HepG2 (cell line): ENCODE measurements at regions not wholly inside any gene's neighbourhood (a gene's known extent, or its start where the extent isn't known, plus 50 kb on each side); places are given as distances from the start of the nearest gene placed in this dataset.

Experiments
- AGO1 ChIP-seq: fragments of 200-400 bp; formaldehyde crosslinking; IDR thresholded peaks from 2 replicates; pipeline ENCODE4 v1.6.1; 2017; ENCODE audit warnings: mild to moderate bottlenecking, low read depth, low read length, moderate library complexity; ENCODE audit not compliant: poor library complexity, severe bottlenecking
- CCAR2 ChIP-seq: fragments of 200-400 bp; formaldehyde crosslinking; optimal IDR thresholded peaks from 2 replicates; pipeline ENCODE3; 2018; ENCODE audit warnings: low read depth, mild to moderate bottlenecking, low read length, moderate library complexity
- EP300 ChIP-seq, 3 experiments: sonication (generic) in 1 of 3; formaldehyde crosslinking in 1 of 3; IDR thresholded peaks; 2 replicates each; pipeline versions ENCODE4 v1.5.1 to v1.6.1; 2011 to 2020; ENCODE audit warnings: low read depth in 2 of 3, low read length in 2 of 3, borderline replicate concordance in 1 of 3, improper control_type of control experiment in 1 of 3, mild to moderate bottlenecking in 1 of 3, missing genetic modification reagents in 1 of 3, moderate library complexity in 1 of 3
- GATA4 ChIP-seq: sonication (generic); IDR thresholded peaks from 2 replicates; pipeline ENCODE4 v1.6.1; 2016; ENCODE audit warnings: antibody characterized with exemption, low read depth, borderline replicate concordance
- KLF6 ChIP-seq: IDR thresholded peaks from 2 replicates; pipeline ENCODE4 v1.8.0; 2016; ENCODE audit warnings: missing biosample characterization, missing genetic modification reagents
- POLR2A ChIP-seq, 2 experiments: IDR thresholded peaks; 2 replicates each; pipeline ENCODE4 v1.6.1; 2011; ENCODE audit warnings: low read depth in 2 of 2, low read length in 2 of 2, mild to moderate bottlenecking in 1 of 2, moderate library complexity in 1 of 2; ENCODE audit not compliant: insufficient read depth in 1 of 2
- SNAPC2 ChIP-seq: sonication (generic); formaldehyde crosslinking; IDR thresholded peaks from 2 replicates; pipeline ENCODE4 v1.8.1; 2022; ENCODE audit warnings: mild to moderate bottlenecking, missing genetic modification reagents
- SRSF9 ChIP-seq: fragments of 200-400 bp; formaldehyde crosslinking; IDR thresholded peaks from 2 replicates; pipeline ENCODE4 v1.6.1; 2018; ENCODE audit warnings: borderline replicate concordance, mild to moderate bottlenecking, low read depth, low read length; ENCODE audit not compliant: insufficient read depth, poor library complexity, severe bottlenecking
- YEATS2 ChIP-seq: sonication (generic); formaldehyde crosslinking; IDR thresholded peaks from 2 replicates; pipeline ENCODE4 v1.4.0; 2020; ENCODE audit warnings: missing genetic modification reagents, borderline replicate concordance
- ZBTB7B ChIP-seq: sonication (generic); formaldehyde crosslinking; IDR thresholded peaks from 2 replicates; pipeline ENCODE4 v1.4.0; 2020; ENCODE audit warnings: missing genetic modification reagents
- ZFP62 ChIP-seq: sonication (generic); formaldehyde crosslinking; IDR thresholded peaks from 2 replicates; pipeline ENCODE4 v1.4.0; 2020; ENCODE audit warnings: missing genetic modification reagents
- ZNF30 ChIP-seq: sonication (generic); formaldehyde crosslinking; IDR thresholded peaks from 2 replicates; pipeline ENCODE4 v1.5.0; 2020; ENCODE audit warnings: mild to moderate bottlenecking, missing genetic modification reagents
- ZNF552 ChIP-seq: sonication (generic); formaldehyde crosslinking; IDR thresholded peaks from 2 replicates; pipeline ENCODE4 v1.9.0; 2022; ENCODE audit warnings: missing genetic modification reagents, mild to moderate bottlenecking, borderline replicate concordance
- ZNF674 ChIP-seq: sonication (generic); formaldehyde crosslinking; IDR thresholded peaks from 2 replicates; pipeline ENCODE4 v1.5.0; 2020; ENCODE audit warnings: low read depth, mild to moderate bottlenecking, missing genetic modification reagents
- ZSCAN12 ChIP-seq: sonication (generic); formaldehyde crosslinking; IDR thresholded peaks from 2 replicates; pipeline ENCODE4 v1.9.0; 2021; ENCODE audit warnings: mild to moderate bottlenecking, missing genetic modification reagents
- TF ChIP-seq, protein P1 (sequence below): sonication (generic); formaldehyde crosslinking; IDR thresholded peaks from 2 replicates; pipeline ENCODE4 v1.8.1; 2023; ENCODE audit warnings: mild to moderate bottlenecking, missing genetic modification reagents
- TF ChIP-seq, protein P2 (sequence below): sonication (generic); formaldehyde crosslinking; IDR thresholded peaks from 2 replicates; pipeline ENCODE4 v1.5.1; 2020; ENCODE audit warnings: missing genetic modification reagents, mild to moderate bottlenecking, borderline replicate concordance
- TF ChIP-seq, protein P3 (sequence below): IDR thresholded peaks from 2 replicates; pipeline ENCODE4 v1.6.1; 2012; ENCODE audit warnings: low read depth, low read length, improper control_type of control experiment
- TF ChIP-seq, protein P4 (sequence below): sonication (generic); formaldehyde crosslinking; IDR thresholded peaks from 2 replicates; pipeline ENCODE4 v1.5.0; 2020; ENCODE audit warnings: mild to moderate bottlenecking, missing genetic modification reagents
- TF ChIP-seq, protein P5 (sequence below): sonication (generic); formaldehyde crosslinking; IDR thresholded peaks from 2 replicates; pipeline ENCODE4 v1.4.0; 2020; ENCODE audit warnings: missing genetic modification reagents
- TF ChIP-seq, protein P6 (sequence below): sonication (generic); formaldehyde crosslinking; IDR thresholded peaks from 2 replicates; pipeline ENCODE4 v1.5.0; 2020; ENCODE audit warnings: missing genetic modification reagents

DNA sequence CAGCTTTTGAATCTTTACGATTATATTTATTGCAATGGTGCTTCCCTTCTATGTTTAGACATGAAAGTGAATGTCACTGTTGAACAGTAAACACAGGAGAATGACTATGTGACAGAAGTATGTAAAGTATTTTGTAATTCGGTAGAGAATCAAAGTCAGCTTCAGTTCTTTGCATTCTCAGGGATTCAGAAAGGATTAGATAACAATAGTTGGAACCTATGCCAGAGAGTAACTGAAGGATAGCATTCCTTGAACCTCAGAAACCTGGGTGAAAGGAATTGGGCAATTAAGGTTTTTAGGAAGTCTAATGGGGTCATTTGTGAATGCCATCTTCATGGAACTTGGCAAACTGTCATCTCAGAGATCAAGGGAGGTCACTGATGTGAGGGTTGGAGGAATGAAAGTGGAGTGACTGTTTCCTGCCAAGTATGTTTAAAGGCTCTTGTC, 305.3 kb upstream of the DDHD1 start (continued):
- TF ChIP-seq, protein P1, sequence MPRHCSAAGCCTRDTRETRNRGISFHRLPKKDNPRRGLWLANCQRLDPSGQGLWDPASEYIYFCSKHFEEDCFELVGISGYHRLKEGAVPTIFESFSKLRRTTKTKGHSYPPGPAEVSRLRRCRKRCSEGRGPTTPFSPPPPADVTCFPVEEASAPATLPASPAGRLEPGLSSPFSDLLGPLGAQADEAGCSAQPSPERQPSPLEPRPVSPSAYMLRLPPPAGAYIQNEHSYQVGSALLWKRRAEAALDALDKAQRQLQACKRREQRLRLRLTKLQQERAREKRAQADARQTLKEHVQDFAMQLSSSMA (CRISPR knock-in tag) = no peak
- TF ChIP-seq ZSCAN12 = no peak
- no peak for TF ChIP-seq ZNF552 (CRISPR knock-in tag)
- TF ChIP-seq, protein P2, sequence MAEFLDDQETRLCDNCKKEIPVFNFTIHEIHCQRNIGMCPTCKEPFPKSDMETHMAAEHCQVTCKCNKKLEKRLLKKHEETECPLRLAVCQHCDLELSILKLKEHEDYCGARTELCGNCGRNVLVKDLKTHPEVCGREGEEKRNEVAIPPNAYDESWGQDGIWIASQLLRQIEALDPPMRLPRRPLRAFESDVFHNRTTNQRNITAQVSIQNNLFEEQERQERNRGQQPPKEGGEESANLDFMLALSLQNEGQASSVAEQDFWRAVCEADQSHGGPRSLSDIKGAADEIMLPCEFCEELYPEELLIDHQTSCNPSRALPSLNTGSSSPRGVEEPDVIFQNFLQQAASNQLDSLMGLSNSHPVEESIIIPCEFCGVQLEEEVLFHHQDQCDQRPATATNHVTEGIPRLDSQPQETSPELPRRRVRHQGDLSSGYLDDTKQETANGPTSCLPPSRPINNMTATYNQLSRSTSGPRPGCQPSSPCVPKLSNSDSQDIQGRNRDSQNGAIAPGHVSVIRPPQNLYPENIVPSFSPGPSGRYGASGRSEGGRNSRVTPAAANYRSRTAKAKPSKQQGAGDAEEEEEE = no peak
- TF ChIP-seq ZFP62 (CRISPR knock-in tag) = no peak
- TF ChIP-seq ZNF674 (CRISPR knock-in tag) = no peak
- TF ChIP-seq, protein P3, sequence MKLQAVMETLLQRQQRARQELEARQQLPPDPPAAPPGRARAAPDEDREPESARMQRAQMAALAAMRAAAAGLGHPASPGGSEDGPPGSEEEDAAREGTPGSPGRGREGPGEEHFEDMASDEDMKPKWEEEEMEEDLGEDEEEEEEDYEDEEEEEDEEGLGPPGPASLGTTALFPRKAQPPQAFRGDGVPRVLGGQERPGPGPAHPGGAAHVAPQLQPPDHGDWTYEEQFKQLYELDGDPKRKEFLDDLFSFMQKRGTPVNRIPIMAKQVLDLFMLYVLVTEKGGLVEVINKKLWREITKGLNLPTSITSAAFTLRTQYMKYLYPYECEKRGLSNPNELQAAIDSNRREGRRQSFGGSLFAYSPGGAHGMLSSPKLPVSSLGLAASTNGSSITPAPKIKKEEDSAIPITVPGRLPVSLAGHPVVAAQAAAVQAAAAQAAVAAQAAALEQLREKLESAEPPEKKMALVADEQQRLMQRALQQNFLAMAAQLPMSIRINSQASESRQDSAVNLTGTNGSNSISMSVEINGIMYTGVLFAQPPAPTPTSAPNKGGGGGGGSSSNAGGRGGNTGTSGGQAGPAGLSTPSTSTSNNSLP = peak; percentile 93
- no peak for TF ChIP-seq SRSF9
- TF ChIP-seq ZBTB7B (CRISPR knock-in tag) = no peak
- TF ChIP-seq AGO1 = no peak
- TF ChIP-seq, protein P4, sequence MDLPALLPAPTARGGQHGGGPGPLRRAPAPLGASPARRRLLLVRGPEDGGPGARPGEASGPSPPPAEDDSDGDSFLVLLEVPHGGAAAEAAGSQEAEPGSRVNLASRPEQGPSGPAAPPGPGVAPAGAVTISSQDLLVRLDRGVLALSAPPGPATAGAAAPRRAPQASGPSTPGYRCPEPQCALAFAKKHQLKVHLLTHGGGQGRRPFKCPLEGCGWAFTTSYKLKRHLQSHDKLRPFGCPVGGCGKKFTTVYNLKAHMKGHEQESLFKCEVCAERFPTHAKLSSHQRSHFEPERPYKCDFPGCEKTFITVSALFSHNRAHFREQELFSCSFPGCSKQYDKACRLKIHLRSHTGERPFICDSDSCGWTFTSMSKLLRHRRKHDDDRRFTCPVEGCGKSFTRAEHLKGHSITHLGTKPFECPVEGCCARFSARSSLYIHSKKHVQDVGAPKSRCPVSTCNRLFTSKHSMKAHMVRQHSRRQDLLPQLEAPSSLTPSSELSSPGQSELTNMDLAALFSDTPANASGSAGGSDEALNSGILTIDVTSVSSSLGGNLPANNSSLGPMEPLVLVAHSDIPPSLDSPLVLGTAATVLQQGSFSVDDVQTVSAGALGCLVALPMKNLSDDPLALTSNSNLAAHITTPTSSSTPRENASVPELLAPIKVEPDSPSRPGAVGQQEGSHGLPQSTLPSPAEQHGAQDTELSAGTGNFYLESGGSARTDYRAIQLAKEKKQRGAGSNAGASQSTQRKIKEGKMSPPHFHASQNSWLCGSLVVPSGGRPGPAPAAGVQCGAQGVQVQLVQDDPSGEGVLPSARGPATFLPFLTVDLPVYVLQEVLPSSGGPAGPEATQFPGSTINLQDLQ (CRISPR knock-in tag) = no peak
- TF ChIP-seq ZNF30 (CRISPR knock-in tag) = no peak
- no peak for TF ChIP-seq YEATS2 (CRISPR knock-in tag)
- TF ChIP-seq GATA4 = peak; percentile 90; the same call in 1 of the 2 replicates
- no peak for TF ChIP-seq KLF6 (CRISPR knock-in tag)
- TF ChIP-seq SNAPC2 = no peak
- TF ChIP-seq CCAR2 = no peak
- no peak for TF ChIP-seq POLR2A (IDR thresholded peaks at IDR 0.05; ENCODE audit: insufficient read depth in 1 of 2, low read depth in 2 of 2, low read length in 2 of 2)
- peak; percentile 65 to 90; a peak in 3 of 4 replicates for TF ChIP-seq EP300 (IDR thresholded peaks at IDR 0.05; ENCODE audit: low read depth in 2 of 2, low read length in 2 of 2)
- TF ChIP-seq EP300 (CRISPR knock-in tag; IDR thresholded peaks at IDR 0.05; ENCODE audit: borderline replicate concordance) = peak; percentile 91
- TF ChIP-seq, protein P5, sequence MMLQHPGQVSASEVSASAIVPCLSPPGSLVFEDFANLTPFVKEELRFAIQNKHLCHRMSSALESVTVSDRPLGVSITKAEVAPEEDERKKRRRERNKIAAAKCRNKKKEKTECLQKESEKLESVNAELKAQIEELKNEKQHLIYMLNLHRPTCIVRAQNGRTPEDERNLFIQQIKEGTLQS (CRISPR knock-in tag) = peak; percentile 94
- TF ChIP-seq, protein P6, sequence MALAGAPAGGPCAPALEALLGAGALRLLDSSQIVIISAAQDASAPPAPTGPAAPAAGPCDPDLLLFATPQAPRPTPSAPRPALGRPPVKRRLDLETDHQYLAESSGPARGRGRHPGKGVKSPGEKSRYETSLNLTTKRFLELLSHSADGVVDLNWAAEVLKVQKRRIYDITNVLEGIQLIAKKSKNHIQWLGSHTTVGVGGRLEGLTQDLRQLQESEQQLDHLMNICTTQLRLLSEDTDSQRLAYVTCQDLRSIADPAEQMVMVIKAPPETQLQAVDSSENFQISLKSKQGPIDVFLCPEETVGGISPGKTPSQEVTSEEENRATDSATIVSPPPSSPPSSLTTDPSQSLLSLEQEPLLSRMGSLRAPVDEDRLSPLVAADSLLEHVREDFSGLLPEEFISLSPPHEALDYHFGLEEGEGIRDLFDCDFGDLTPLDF = no peak
